ENCODE measurements at regions not wholly inside any gene's neighbourhood (a gene's known extent, or its start where the extent isn't known, plus 50 kb on each side); places are given as distances from the start of the nearest gene placed in this dataset.
"Not testable (repeated sequence)": the region's sequence is repeated elsewhere in the genome, so short reads cannot be mapped to it uniquely, and the experiment has no call there.

- H3K27ac ChIP-seq (ENCODE audit: low read depth, low read length, severe bottlenecking), result no peak overlapping the region
- no peaks in the 10 kb centered on the region for H3K4me1 ChIP-seq (ENCODE audit: control insufficient read depth, insufficient read depth, low read length, poor library complexity, severe bottlenecking)
- no peaks in the 10 kb centered on the region for H3K9me3 ChIP-seq (ENCODE audit: control insufficient read depth, low read length)
- H3K36me3 ChIP-seq (ENCODE audit: control insufficient read depth, insufficient read depth, low read length), result no peaks in the 10 kb centered on the region
- H3K4me3 ChIP-seq (ENCODE audit: extremely low read depth, insufficient read depth, low read length, poor library complexity, severe bottlenecking), result no peak overlapping the region
- 100% methylated on average over 2 of the region's 11 CpGs; no CpG with 5 or more reads in 1 of the 2 experiments for WGBS, 2 experiments (ENCODE audit: insufficient coverage in 2 of 2)
Observed at GRCh38 chr16:73955702-73956101, 340.9 kb upstream of the PSMD7 start.

- Histone ChIP-seq H3K4me3 (ENCODE audit: extremely low read depth, insufficient read depth, low read length, poor library complexity, severe bottlenecking) (no peak overlapping the region), H3K9me3 (ENCODE audit: control insufficient read depth, low read length) (no peaks in the 10 kb centered on the region), H3K27ac (ENCODE audit: low read depth, low read length, severe bottlenecking) (no peak overlapping the region), H3K4me1 (ENCODE audit: control insufficient read depth, insufficient read depth, low read length, poor library complexity, severe bottlenecking) (no peaks in the 10 kb centered on the region), H3K36me3 (ENCODE audit: control insufficient read depth, insufficient read depth, low read length) (no peaks in the 10 kb centered on the region)
- 100% methylated on average over 1 of the region's 1 CpG; no CpG with 5 or more reads in 1 of the 2 experiments for WGBS, 2 experiments (ENCODE audit: insufficient coverage in 2 of 2)
Observed at GRCh38 chr16:73955255-73955654, 341.4 kb upstream of the PSMD7 start.

- no peaks in the 10 kb centered on the region for H3K4me1 ChIP-seq (ENCODE audit: control insufficient read depth, insufficient read depth, low read length, poor library complexity, severe bottlenecking)
- no peak overlapping the region for H3K27ac ChIP-seq (ENCODE audit: low read depth, low read length, severe bottlenecking)
- 80% methylated on average over 2 of the region's 3 CpGs; no CpG with 5 or more reads in 1 of the 2 experiments for WGBS, 2 experiments (ENCODE audit: insufficient coverage in 2 of 2)
- H3K4me3 ChIP-seq (ENCODE audit: extremely low read depth, insufficient read depth, low read length, poor library complexity, severe bottlenecking), result no peak overlapping the region
- no peaks in the 10 kb centered on the region for H3K36me3 ChIP-seq (ENCODE audit: control insufficient read depth, insufficient read depth, low read length)
- no peaks in the 10 kb centered on the region for H3K9me3 ChIP-seq (ENCODE audit: control insufficient read depth, low read length)
Observed at GRCh38 chr16:73951481-73951880, 345.1 kb upstream of the PSMD7 start.

- 97 to 100% methylated on average over 3 to 5 of the region's 7 CpGs for WGBS, 2 experiments (ENCODE audit: insufficient coverage in 2 of 2)
- Histone ChIP-seq H3K27ac (ENCODE audit: low read depth, low read length, severe bottlenecking) (no peak overlapping the region), H3K4me3 (ENCODE audit: extremely low read depth, insufficient read depth, low read length, poor library complexity, severe bottlenecking) (no peak overlapping the region), H3K36me3 (ENCODE audit: control insufficient read depth, insufficient read depth, low read length) (no peaks in the 10 kb centered on the region), H3K9me3 (ENCODE audit: control insufficient read depth, low read length) (no peaks in the 10 kb centered on the region), H3K4me1 (ENCODE audit: control insufficient read depth, insufficient read depth, low read length, poor library complexity, severe bottlenecking) (no peaks in the 10 kb centered on the region)
Observed at GRCh38 chr16:73949574-73950320, 346.9 kb upstream of the PSMD7 start.

GRCh38 chr16:73945631-73946030 lies 351.0 kb upstream of the PSMD7 start:
- Histone ChIP-seq H3K9me3 (ENCODE audit: control insufficient read depth, low read length) (no peaks in the 10 kb centered on the region), H3K27ac (ENCODE audit: low read depth, low read length, severe bottlenecking) (no peak overlapping the region), H3K4me1 (ENCODE audit: control insufficient read depth, insufficient read depth, low read length, poor library complexity, severe bottlenecking) (no peaks in the 10 kb centered on the region), H3K4me3 (ENCODE audit: extremely low read depth, insufficient read depth, low read length, poor library complexity, severe bottlenecking) (no peak overlapping the region), H3K36me3 (ENCODE audit: control insufficient read depth, insufficient read depth, low read length) (no peaks in the 10 kb centered on the region)
- 92% methylated on average over 2 of the region's 4 CpGs; no CpG with 5 or more reads in 1 of the 2 experiments for WGBS, 2 experiments (ENCODE audit: insufficient coverage in 2 of 2)

- WGBS, 2 experiments (ENCODE audit: insufficient coverage in 2 of 2), result 88 to 95% methylated on average over 5 to 7 of the region's 11 CpGs
- H3K27ac ChIP-seq (ENCODE audit: low read depth, low read length, severe bottlenecking), result not testable (repeated sequence)
Observed at GRCh38 chr16:73943184-73943583, 353.4 kb upstream of the PSMD7 start.

GRCh38 chr16:73940786-73941185 lies 355.8 kb upstream of the PSMD7 start:
- not testable (repeated sequence) for H3K27ac ChIP-seq (ENCODE audit: low read depth, low read length, severe bottlenecking); H3K4me1 ChIP-seq (ENCODE audit: control insufficient read depth, insufficient read depth, low read length, poor library complexity, severe bottlenecking); H3K9me3 ChIP-seq (ENCODE audit: control insufficient read depth, low read length); H3K36me3 ChIP-seq (ENCODE audit: control insufficient read depth, insufficient read depth, low read length); H3K4me3 ChIP-seq (ENCODE audit: extremely low read depth, insufficient read depth, low read length, poor library complexity, severe bottlenecking)
- 93% methylated on average over 3 of the region's 7 CpGs for WGBS, 2 experiments (ENCODE audit: insufficient coverage in 2 of 2)

More at GRCh38 chr16:73943184-73943583, 353.4 kb upstream of the PSMD7 start:
- not testable (repeated sequence) for H3K9me3 ChIP-seq (ENCODE audit: control insufficient read depth, low read length); H3K4me3 ChIP-seq (ENCODE audit: extremely low read depth, insufficient read depth, low read length, poor library complexity, severe bottlenecking); H3K4me1 ChIP-seq (ENCODE audit: control insufficient read depth, insufficient read depth, low read length, poor library complexity, severe bottlenecking); H3K36me3 ChIP-seq (ENCODE audit: control insufficient read depth, insufficient read depth, low read length)

- no peaks in the 10 kb centered on the region for H3K4me1 ChIP-seq (ENCODE audit: control insufficient read depth, insufficient read depth, low read length, poor library complexity, severe bottlenecking)
- no peak overlapping the region for H3K4me3 ChIP-seq (ENCODE audit: extremely low read depth, insufficient read depth, low read length, poor library complexity, severe bottlenecking)
- H3K9me3 ChIP-seq (ENCODE audit: control insufficient read depth, low read length), result peaks cover 6% of the 10 kb centered on the region
- 100% methylated on average over 1 of the region's 3 CpGs for WGBS, 2 experiments (ENCODE audit: insufficient coverage in 2 of 2)
- no peak overlapping the region for H3K27ac ChIP-seq (ENCODE audit: low read depth, low read length, severe bottlenecking)
- no peaks in the 10 kb centered on the region for H3K36me3 ChIP-seq (ENCODE audit: control insufficient read depth, insufficient read depth, low read length)
Observed at GRCh38 chr16:73923951-73924350, 372.7 kb upstream of the PSMD7 start.

- no peaks in the 10 kb centered on the region for H3K9me3 ChIP-seq (ENCODE audit: control insufficient read depth, low read length)
- no peaks in the 10 kb centered on the region for H3K4me1 ChIP-seq (ENCODE audit: control insufficient read depth, insufficient read depth, low read length, poor library complexity, severe bottlenecking)
- H3K4me3 ChIP-seq (ENCODE audit: extremely low read depth, insufficient read depth, low read length, poor library complexity, severe bottlenecking), result no peak overlapping the region
- H3K27ac ChIP-seq (ENCODE audit: low read depth, low read length, severe bottlenecking), result no peak overlapping the region
- WGBS, 2 experiments (ENCODE audit: insufficient coverage in 2 of 2), result 100% methylated on average over 1 of the region's 3 CpGs; no CpG with 5 or more reads in 1 of the 2 experiments
- H3K36me3 ChIP-seq (ENCODE audit: control insufficient read depth, insufficient read depth, low read length), result no peaks in the 10 kb centered on the region
Observed at GRCh38 chr16:73921295-73921694, 375.3 kb upstream of the PSMD7 start.

GRCh38 chr16:73916829-73917594 lies 379.6 kb upstream of the PSMD7 start:
- 75 to 88% methylated on average over 4 to 5 of the region's 10 CpGs for WGBS, 2 experiments (ENCODE audit: insufficient coverage in 2 of 2)
- Histone ChIP-seq H3K9me3 (ENCODE audit: control insufficient read depth, low read length) (no peaks in the 10 kb centered on the region), H3K36me3 (ENCODE audit: control insufficient read depth, insufficient read depth, low read length) (no peaks in the 10 kb centered on the region), H3K4me1 (ENCODE audit: control insufficient read depth, insufficient read depth, low read length, poor library complexity, severe bottlenecking) (no peaks in the 10 kb centered on the region), H3K4me3 (ENCODE audit: extremely low read depth, insufficient read depth, low read length, poor library complexity, severe bottlenecking) (no peak overlapping the region), H3K27ac (ENCODE audit: low read depth, low read length, severe bottlenecking) (no peak overlapping the region)

GRCh38 chr16:73915935-73916334 lies 380.7 kb upstream of the PSMD7 start:
- Histone ChIP-seq H3K4me3 (ENCODE audit: extremely low read depth, insufficient read depth, low read length, poor library complexity, severe bottlenecking) (no peak overlapping the region), H3K36me3 (ENCODE audit: control insufficient read depth, insufficient read depth, low read length) (no peaks in the 10 kb centered on the region), H3K9me3 (ENCODE audit: control insufficient read depth, low read length) (no peaks in the 10 kb centered on the region), H3K27ac (ENCODE audit: low read depth, low read length, severe bottlenecking) (no peak overlapping the region), H3K4me1 (ENCODE audit: control insufficient read depth, insufficient read depth, low read length, poor library complexity, severe bottlenecking) (no peaks in the 10 kb centered on the region)
- WGBS, 2 experiments (ENCODE audit: insufficient coverage in 2 of 2), result 81 to 92% methylated on average over 2 of the region's 4 CpGs
